ENCODE measurements at regions not wholly inside any gene's neighbourhood (a gene's known extent, or its start where the extent isn't known, plus 50 kb on each side); places are given as distances from the start of the nearest gene placed in this dataset.

DNA sequence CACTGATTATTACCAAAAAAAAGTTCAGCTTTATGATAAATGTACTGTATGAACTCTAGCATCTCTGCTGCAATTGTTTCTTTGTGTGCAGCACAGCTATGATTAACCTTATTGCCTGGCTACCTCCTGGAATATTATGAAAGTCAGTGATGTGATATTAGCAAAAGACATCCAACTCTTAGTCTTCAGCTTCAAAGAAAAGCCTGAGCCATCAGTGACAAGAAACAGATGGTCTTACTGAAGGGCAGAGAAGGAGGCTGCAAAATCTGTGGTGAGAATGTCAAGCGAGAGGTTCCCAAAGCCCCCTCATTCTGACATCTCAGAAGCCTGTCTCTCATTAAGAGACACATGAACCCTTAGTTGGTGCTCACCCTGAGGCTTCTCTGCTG lies 89.4 kb upstream of the TNFAIP3 start:
- Histone ChIP-seq H2BK12ac (ENCODE audit: low read depth, low read length) (no peak overlapping the region), H3K4me3 (ENCODE audit: extremely low read depth in 1 of 4, insufficient read depth in 2 of 4, low read depth in 3 of 4, low read length in 4 of 4) (no peak overlapping the region), H2BK15ac (ENCODE audit: low read length) (no peak overlapping the region), H2BK120ac (replicated peaks; ENCODE audit: low read depth, low read length) (no peak overlapping the region), H4K91ac (replicated peaks; ENCODE audit: insufficient read length, low read length) (no peak overlapping the region), H3K9ac (replicated peaks in 1 of 4; ENCODE audit: extremely low read depth in 1 of 4, low read depth in 3 of 4, low read length in 3 of 4) (no peak overlapping the region), H3K9me3 (ENCODE audit: insufficient read depth in 2 of 2, low read depth in 1 of 2, low read length in 1 of 2) (no peaks in the 10 kb centered on the region), H3K4me2 (ENCODE audit: insufficient read depth in 1 of 2, low read depth in 2 of 2, low read length in 2 of 2) (no peak overlapping the region), H3K23ac (ENCODE audit: insufficient read length) (no peak overlapping the region), H3K27me3 (replicated peaks in 1 of 4; ENCODE audit: control insufficient read depth in 3 of 4, extremely low read depth in 1 of 4, insufficient read depth in 3 of 4, low read length in 3 of 4) (no peaks in the 10 kb centered on the region), H3K79me2 (ENCODE audit: control insufficient read depth in 1 of 2, insufficient read depth in 2 of 2, low read length in 2 of 2) (no peaks in the 10 kb centered on the region), H4K5ac (ENCODE audit: insufficient read length, low read depth, low read length) (no peak overlapping the region), H3K27ac (ENCODE audit: low read depth, low read length) (no peak overlapping the region), H3K4ac (replicated peaks; ENCODE audit: insufficient read length, low read depth, low read length) (no peak overlapping the region), H2BK20ac (ENCODE audit: low read length) (no peak overlapping the region), H3K14ac (ENCODE audit: insufficient read length) (no peak overlapping the region), H3K18ac (ENCODE audit: extremely low read depth, low read length) (no peak overlapping the region), H3K36me3 (ENCODE audit: control insufficient read depth in 2 of 4, insufficient read depth in 4 of 4, low read length in 3 of 4) (no peaks in the 10 kb centered on the region), H2AK5ac (ENCODE audit: low read depth, low read length) (no peak overlapping the region), H4K20me1 (replicated peaks in 1 of 2; ENCODE audit: control insufficient read depth in 1 of 2, insufficient read depth in 2 of 2, low read length in 2 of 2) (no peaks in the 10 kb centered on the region), H3K79me1 (ENCODE audit: low read depth, low read length) (no peaks in the 10 kb centered on the region), H2BK5ac (ENCODE audit: low read depth, low read length) (no peak overlapping the region), H3K56ac (replicated peaks; ENCODE audit: insufficient read length, low read depth, low read length) (no peak overlapping the region), H3K23me2 (ENCODE audit: low read depth, low read length) (no peaks in the 10 kb centered on the region), H2AFZ (ENCODE audit: low read length) (no peak overlapping the region), H4K8ac (ENCODE audit: extremely low read depth, insufficient read depth, low read length) (no peak overlapping the region), H3K4me1 (replicated peaks in 1 of 4; ENCODE audit: control insufficient read depth in 3 of 4, insufficient read depth in 4 of 4, low read length in 3 of 4) (no peaks in the 10 kb centered on the region)
- POLR2A ChIA-PET (ENCODE audit: partially characterized antibody): no interaction called here
- FAIRE-seq: no peak
- TF ChIP-seq, protein P1, sequence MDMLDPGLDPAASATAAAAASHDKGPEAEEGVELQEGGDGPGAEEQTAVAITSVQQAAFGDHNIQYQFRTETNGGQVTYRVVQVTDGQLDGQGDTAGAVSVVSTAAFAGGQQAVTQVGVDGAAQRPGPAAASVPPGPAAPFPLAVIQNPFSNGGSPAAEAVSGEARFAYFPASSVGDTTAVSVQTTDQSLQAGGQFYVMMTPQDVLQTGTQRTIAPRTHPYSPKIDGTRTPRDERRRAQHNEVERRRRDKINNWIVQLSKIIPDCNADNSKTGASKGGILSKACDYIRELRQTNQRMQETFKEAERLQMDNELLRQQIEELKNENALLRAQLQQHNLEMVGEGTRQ (IDR thresholded peaks at IDR 0.05; ENCODE audit: low read length): no peak
- TF ChIP-seq, protein P2, sequence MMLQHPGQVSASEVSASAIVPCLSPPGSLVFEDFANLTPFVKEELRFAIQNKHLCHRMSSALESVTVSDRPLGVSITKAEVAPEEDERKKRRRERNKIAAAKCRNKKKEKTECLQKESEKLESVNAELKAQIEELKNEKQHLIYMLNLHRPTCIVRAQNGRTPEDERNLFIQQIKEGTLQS (IDR thresholded peaks at IDR 0.05; ENCODE audit: insufficient read depth, low read depth, low read length): no peak
- TF ChIP-seq CHD1 (IDR thresholded peaks at IDR 0.05; ENCODE audit: low read depth, low read length): no peak
- no peak for TF ChIP-seq SP2 (IDR thresholded peaks at IDR 0.05; ENCODE audit: low read length)
- TF ChIP-seq KDM1A (IDR thresholded peaks at IDR 0.05; ENCODE audit: borderline replicate concordance, low read length): no peak
- 71% methylated on average over 1 of the region's 1 CpG; no CpG with 5 or more reads in 1 of the 2 experiments for WGBS, 2 experiments (ENCODE audit: extremely low coverage in 1 of 2, insufficient coverage in 1 of 2, insufficient read length in 1 of 2, insufficient replicate concordance in 2 of 2, low coverage in 1 of 2, low lambda C conversion rate in 2 of 2, missing lambda C conversion rate in 1 of 2)
- CTCF ChIA-PET (ENCODE audit: partially characterized antibody): interaction anchor here (1.2 kb wide), 1 partner anchor 20 kb away, joined by 6 read pairs; no protein-coding TSS in a partner anchor
- no peak for DNase-seq (ENCODE audit: low read depth in 1 of 2, low spot score in 2 of 2)

All from H1 (cell line).